ENCODE measurements at regions not wholly inside any gene's neighbourhood (a gene's known extent, or its start where the extent isn't known, plus 50 kb on each side); places are given as distances from the start of the nearest gene placed in this dataset.

DNA sequence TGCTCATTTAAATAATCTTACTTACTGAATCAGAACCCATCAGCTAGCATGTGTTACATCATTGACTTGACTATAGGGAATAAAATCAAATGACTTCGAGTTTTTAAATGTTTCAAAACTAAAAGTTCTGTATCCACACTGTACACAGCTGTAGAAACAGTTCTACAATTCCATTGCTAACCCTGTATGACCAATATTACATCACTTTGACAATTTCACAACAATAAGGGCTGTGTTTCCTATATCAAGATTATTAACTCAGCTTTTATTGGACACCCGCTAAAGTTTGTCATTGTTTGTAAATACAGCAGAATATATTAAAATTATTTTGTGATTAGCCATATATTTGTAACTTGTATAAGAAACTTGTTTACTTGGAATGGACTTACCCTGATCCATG is 540.8 kb downstream of the PRELID2 start:
- H3K4me3 ChIP-seq (ENCODE audit: low read depth, low read length), result no peak overlapping the region
- no peaks in the 10 kb centered on the region for H3K79me2 ChIP-seq (ENCODE audit: control insufficient read depth, insufficient read depth, low read length, poor library complexity)
- no peak overlapping the region for H3K4me2 ChIP-seq (ENCODE audit: low read length)
- no peak overlapping the region for H2BK5ac ChIP-seq (ENCODE audit: low read depth, low read length, poor library complexity)
- H3K27me3 ChIP-seq (ENCODE audit: insufficient read depth, low read length), result no peaks in the 10 kb centered on the region
- no peak overlapping the region for H4K8ac ChIP-seq (ENCODE audit: low read depth, low read length)
- no peak overlapping the region for H4K12ac ChIP-seq (ENCODE audit: low read depth, low read length)
- H3K9me3 ChIP-seq (ENCODE audit: insufficient read depth, low read depth, low read length), result no peaks in the 10 kb centered on the region
- no peak overlapping the region for H3K14ac ChIP-seq (ENCODE audit: low read length)
- H2AFZ ChIP-seq (ENCODE audit: insufficient read depth, low read length, poor library complexity), result no peak overlapping the region
- H3K23ac ChIP-seq (ENCODE audit: low read length), result no peak overlapping the region
- H3K18ac ChIP-seq (ENCODE audit: low read length), result no peak overlapping the region
- no peak overlapping the region for H3K9ac ChIP-seq (ENCODE audit: low read length)
- no peak overlapping the region for H2BK120ac ChIP-seq (ENCODE audit: insufficient read depth, low read length, poor library complexity)
- WGBS (ENCODE audit: extremely low coverage, insufficient coverage, insufficient read length), result no CpG with 5 or more reads among the region's 2 CpGs
- H3K79me1 ChIP-seq (ENCODE audit: low read length), result no peaks in the 10 kb centered on the region
- H2AK5ac ChIP-seq (ENCODE audit: low read length), result no peak overlapping the region
- no peaks in the 10 kb centered on the region for H3K4me1 ChIP-seq (ENCODE audit: control insufficient read depth in 1 of 2, insufficient read depth in 2 of 2, low read length in 2 of 2)
- H3K4ac ChIP-seq (ENCODE audit: low read depth, low read length), result no peak overlapping the region
- H4K91ac ChIP-seq (ENCODE audit: low read depth, low read length), result no peak overlapping the region
- DNase-seq, result peak in 1 of 2 donors; percentile 22
- H2BK12ac ChIP-seq (ENCODE audit: low read length), result no peak overlapping the region
- H3K27ac ChIP-seq (ENCODE audit: low read depth, low read length), result no peak overlapping the region
- no peaks in the 10 kb centered on the region for H3K36me3 ChIP-seq (ENCODE audit: control insufficient read depth in 1 of 2, insufficient read depth in 2 of 2, low read length in 2 of 2)

DNA sequence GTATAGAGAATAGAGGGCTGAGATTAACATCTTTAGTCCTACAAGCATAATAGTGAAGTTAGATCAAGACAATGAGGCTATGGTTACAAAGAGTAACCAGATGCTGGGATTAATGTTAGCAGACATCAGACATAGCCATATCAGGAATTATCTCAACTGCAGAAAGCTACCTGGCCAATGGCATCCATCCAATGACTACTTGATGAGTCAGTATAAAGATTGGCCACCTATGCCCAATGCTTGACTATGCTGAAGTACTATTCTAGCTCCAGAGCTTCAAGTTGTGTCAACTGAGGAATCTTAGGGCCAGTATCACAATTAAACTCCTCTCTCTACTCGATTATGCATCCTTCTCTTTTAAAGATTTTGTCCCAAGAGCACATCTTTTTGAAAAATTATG is 541.4 kb downstream of the PRELID2 start:
- Histone ChIP-seq H3K79me2 (ENCODE audit: control insufficient read depth, insufficient read depth, low read length, poor library complexity) (no peaks in the 10 kb centered on the region), H3K27me3 (ENCODE audit: insufficient read depth, low read length) (no peaks in the 10 kb centered on the region), H3K4me2 (ENCODE audit: low read length) (no peak overlapping the region), H3K4me3 (ENCODE audit: low read depth, low read length) (no peak overlapping the region), H4K12ac (ENCODE audit: low read depth, low read length) (no peak overlapping the region), H2BK120ac (ENCODE audit: insufficient read depth, low read length, poor library complexity) (no peak overlapping the region), H2BK12ac (ENCODE audit: low read length) (no peak overlapping the region), H3K4ac (ENCODE audit: low read depth, low read length) (no peak overlapping the region), H4K91ac (ENCODE audit: low read depth, low read length) (no peak overlapping the region), H2BK5ac (ENCODE audit: low read depth, low read length, poor library complexity) (no peak overlapping the region), H2AK5ac (ENCODE audit: low read length) (no peak overlapping the region), H3K9me3 (ENCODE audit: insufficient read depth, low read depth, low read length) (no peaks in the 10 kb centered on the region), H3K79me1 (ENCODE audit: low read length) (no peaks in the 10 kb centered on the region), H3K18ac (ENCODE audit: low read length) (no peak overlapping the region), H3K9ac (ENCODE audit: low read length) (no peak overlapping the region), H3K23ac (ENCODE audit: low read length) (no peak overlapping the region), H3K27ac (ENCODE audit: low read depth, low read length) (no peak overlapping the region), H2AFZ (ENCODE audit: insufficient read depth, low read length, poor library complexity) (no peak overlapping the region), H3K14ac (ENCODE audit: low read length) (no peak overlapping the region), H3K4me1 (ENCODE audit: control insufficient read depth in 1 of 2, insufficient read depth in 2 of 2, low read length in 2 of 2) (no peaks in the 10 kb centered on the region), H4K8ac (ENCODE audit: low read depth, low read length) (no peak overlapping the region), H3K36me3 (ENCODE audit: control insufficient read depth in 1 of 2, insufficient read depth in 2 of 2, low read length in 2 of 2) (no peaks in the 10 kb centered on the region)
- no CpG with 5 or more reads among the region's 1 CpG for WGBS (ENCODE audit: extremely low coverage, insufficient coverage, insufficient read length)
- no peak for DNase-seq

DNA sequence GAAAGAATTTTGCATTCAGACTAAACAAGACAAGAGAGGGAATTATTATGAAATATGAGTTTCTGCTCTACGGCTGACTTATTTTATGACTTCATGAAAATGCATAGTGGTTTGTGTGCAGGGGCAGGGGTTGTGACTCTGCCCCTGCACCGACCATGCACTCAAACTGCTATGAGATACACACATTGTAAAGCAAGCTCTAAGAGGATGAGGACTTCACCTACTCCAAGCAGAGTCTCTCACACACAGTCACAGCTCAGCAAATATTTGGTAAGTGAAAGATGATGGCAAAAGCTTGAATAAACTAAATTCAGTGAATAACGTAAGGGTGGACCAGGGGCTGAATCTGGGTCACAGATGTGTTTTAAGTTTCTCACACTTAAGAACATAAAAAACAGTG is 542.9 kb downstream of the PRELID2 start:
- no CpG with 5 or more reads among the region's 3 CpGs for WGBS (ENCODE audit: extremely low coverage, insufficient coverage, insufficient read length)
- Histone ChIP-seq H3K23ac (ENCODE audit: low read length) (no peak overlapping the region), H2AK5ac (ENCODE audit: low read length) (no peak overlapping the region), H3K14ac (ENCODE audit: low read length) (no peak overlapping the region), H2BK120ac (ENCODE audit: insufficient read depth, low read length, poor library complexity) (no peak overlapping the region), H3K9me3 (ENCODE audit: insufficient read depth, low read depth, low read length) (no peaks in the 10 kb centered on the region), H2BK12ac (ENCODE audit: low read length) (no peak overlapping the region), H3K27ac (ENCODE audit: low read depth, low read length) (no peak overlapping the region), H3K27me3 (ENCODE audit: insufficient read depth, low read length) (no peaks in the 10 kb centered on the region), H3K9ac (ENCODE audit: low read length) (no peak overlapping the region), H2AFZ (ENCODE audit: insufficient read depth, low read length, poor library complexity) (no peak overlapping the region), H3K18ac (ENCODE audit: low read length) (no peak overlapping the region), H3K79me1 (ENCODE audit: low read length) (no peaks in the 10 kb centered on the region), H4K8ac (ENCODE audit: low read depth, low read length) (no peak overlapping the region), H3K36me3 (ENCODE audit: control insufficient read depth in 1 of 2, insufficient read depth in 2 of 2, low read length in 2 of 2) (no peaks in the 10 kb centered on the region), H2BK5ac (ENCODE audit: low read depth, low read length, poor library complexity) (no peak overlapping the region), H3K4me2 (ENCODE audit: low read length) (no peak overlapping the region), H3K4me3 (ENCODE audit: low read depth, low read length) (no peak overlapping the region), H3K4ac (ENCODE audit: low read depth, low read length) (no peak overlapping the region), H4K12ac (ENCODE audit: low read depth, low read length) (no peak overlapping the region), H3K79me2 (ENCODE audit: control insufficient read depth, insufficient read depth, low read length, poor library complexity) (no peaks in the 10 kb centered on the region), H3K4me1 (ENCODE audit: control insufficient read depth in 1 of 2, insufficient read depth in 2 of 2, low read length in 2 of 2) (no peaks in the 10 kb centered on the region), H4K91ac (ENCODE audit: low read depth, low read length) (no peak overlapping the region)
- DNase-seq, result no peak

DNA sequence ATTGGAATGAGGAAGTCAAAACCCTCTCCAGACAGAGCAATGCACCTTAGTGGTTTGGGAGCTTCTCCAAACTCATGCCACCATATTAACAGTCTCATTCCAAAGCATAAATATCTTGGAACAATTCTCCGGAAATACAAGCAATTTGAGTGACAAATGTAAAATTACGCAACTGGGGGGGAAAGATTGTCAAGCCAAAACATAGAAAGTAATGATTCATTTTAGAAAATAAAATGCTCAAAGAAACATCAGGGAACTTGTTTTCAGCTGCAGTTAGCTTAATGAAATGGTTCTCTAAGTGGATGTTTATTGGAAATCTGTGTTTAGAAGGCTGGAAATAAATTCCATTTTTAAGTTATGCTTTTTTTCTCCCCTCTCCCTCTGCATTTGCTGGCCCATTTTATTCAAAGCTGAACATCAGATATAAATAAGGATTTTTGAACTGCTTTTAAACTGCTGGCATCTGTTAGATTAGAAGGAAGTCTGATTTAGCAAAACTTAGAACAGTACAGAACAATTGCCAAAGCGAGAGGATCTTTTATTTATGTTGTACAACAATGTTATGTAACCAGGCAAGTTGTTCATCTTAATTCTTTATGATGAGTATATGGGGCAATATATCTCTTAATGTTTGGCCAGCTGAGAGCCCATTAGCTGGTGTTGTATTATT is 551.9 kb downstream of the PRELID2 start:
- H4K91ac ChIP-seq (ENCODE audit: low read depth, low read length), result no peak overlapping the region
- H3K9ac ChIP-seq (ENCODE audit: low read length), result no peak overlapping the region
- no peak overlapping the region for H2AFZ ChIP-seq (ENCODE audit: insufficient read depth, low read length, poor library complexity)
- H3K4me1 ChIP-seq (ENCODE audit: control insufficient read depth in 1 of 2, insufficient read depth in 2 of 2, low read length in 2 of 2), result no peaks in the 10 kb centered on the region
- H2BK5ac ChIP-seq (ENCODE audit: low read depth, low read length, poor library complexity), result no peak overlapping the region
- H2BK120ac ChIP-seq (ENCODE audit: insufficient read depth, low read length, poor library complexity), result no peak overlapping the region
- H3K79me2 ChIP-seq (ENCODE audit: control insufficient read depth, insufficient read depth, low read length, poor library complexity), result no peaks in the 10 kb centered on the region
- H3K4me2 ChIP-seq (ENCODE audit: low read length), result no peak overlapping the region
- H3K79me1 ChIP-seq (ENCODE audit: low read length), result no peaks in the 10 kb centered on the region
- no peaks in the 10 kb centered on the region for H3K36me3 ChIP-seq (ENCODE audit: control insufficient read depth in 1 of 2, insufficient read depth in 2 of 2, low read length in 2 of 2)
- H2AK5ac ChIP-seq (ENCODE audit: low read length), result no peak overlapping the region
- DNase-seq, result no peak
- H4K12ac ChIP-seq (ENCODE audit: low read depth, low read length), result no peak overlapping the region
- no peaks in the 10 kb centered on the region for H3K27me3 ChIP-seq (ENCODE audit: insufficient read depth, low read length)
- no peak overlapping the region for H2BK12ac ChIP-seq (ENCODE audit: low read length)
- H3K18ac ChIP-seq (ENCODE audit: low read length), result no peak overlapping the region
- no peak overlapping the region for H3K27ac ChIP-seq (ENCODE audit: low read depth, low read length)
- H3K23ac ChIP-seq (ENCODE audit: low read length), result no peak overlapping the region
- H3K14ac ChIP-seq (ENCODE audit: low read length), result no peak overlapping the region
- no peaks in the 10 kb centered on the region for H3K9me3 ChIP-seq (ENCODE audit: insufficient read depth, low read depth, low read length)
- no CpG with 5 or more reads among the region's 3 CpGs for WGBS (ENCODE audit: extremely low coverage, insufficient coverage, insufficient read length)
- H3K4ac ChIP-seq (ENCODE audit: low read depth, low read length), result no peak overlapping the region
- H4K8ac ChIP-seq (ENCODE audit: low read depth, low read length), result no peak overlapping the region
- H3K4me3 ChIP-seq (ENCODE audit: low read depth, low read length), result no peak overlapping the region

All from trophoblast cell (in vitro differentiated cells and primary cell).